Caco-2 (cell line): ENCODE measurements at regions not wholly inside any gene's neighbourhood (a gene's known extent, or its start where the extent isn't known, plus 50 kb on each side); places are given as distances from the start of the nearest gene placed in this dataset.

Source experiments
- BruUV-seq: library from RNA; stranded (reverse); fragments of 400-500 nt; replicated peaks from 2 replicates; lab custom pipeline; 2021; lab: Mats Ljungman, UMichigan
- CTCF ChIA-PET: fragments of 300-600 bp; sonication (Branson Sonifier 250); formaldehyde crosslinking; loops from one replicate; lab custom pipeline; 2022; ENCODE audit warnings: antibody characterized with exemption; lab: Charles Lee
- POLR2A ChIA-PET: fragments of 300-600 bp; sonication (Branson Sonifier 250); formaldehyde crosslinking; loops from one replicate; lab custom pipeline; 2022; ENCODE audit warnings: antibody characterized with exemption; lab: Charles Lee
- DNase-seq, 2 experiments: peaks; one replicate each; pipeline versions ENCODE4 v3.0.0 to v3.0.0-alpha.2; 2020 to 2022
- H3K27me3 ChIP-seq: replicated peaks from 2 replicates; pipeline ENCODE4 v1.6.0; 2011; ENCODE audit warnings: low read length; ENCODE audit not compliant: control insufficient read depth, insufficient read depth
- H3K36me3 ChIP-seq: 2 replicates; pipeline ENCODE4 v1.5.1; 2011; ENCODE audit warnings: low read length; ENCODE audit not compliant: control insufficient read depth, insufficient read depth
- H3K4me1 ChIP-seq: fragments of 250-450 bp; sonication (Bioruptor Pico); 2 replicates; pipeline ENCODE4 v1.5.1; 2020; ENCODE audit warnings: mild to moderate bottlenecking
- H3K4me3 ChIP-seq: 2 replicates; pipeline ENCODE4 v1.5.1; 2011; ENCODE audit warnings: low read depth, mild to moderate bottlenecking, control low read depth, low read length
- H3K9me3 ChIP-seq: fragments of 250-450 bp; sonication (Bioruptor Pico); 2 replicates; pipeline ENCODE4 v1.5.1; 2020; ENCODE audit warnings: mild to moderate bottlenecking, moderate library complexity
- H3K27ac Mint-ChIP-seq: one replicate; pipeline ENCODE4 v1.8.0; 2022; ENCODE audit warnings: mixed read lengths; ENCODE audit not compliant: unreplicated experiment
- H3K27me3 Mint-ChIP-seq: one replicate; pipeline ENCODE4 v1.8.0; 2022; ENCODE audit warnings: mixed read lengths; ENCODE audit not compliant: insufficient read depth, unreplicated experiment
- H3K36me3 Mint-ChIP-seq: one replicate; pipeline ENCODE4 v1.8.0; 2022; ENCODE audit warnings: mild to moderate bottlenecking, mixed read lengths; ENCODE audit not compliant: insufficient read depth, unreplicated experiment
- H3K4me1 Mint-ChIP-seq: one replicate; pipeline ENCODE4 v1.8.0; 2022; ENCODE audit warnings: low read depth, mixed read lengths; ENCODE audit not compliant: unreplicated experiment
- H3K4me3 Mint-ChIP-seq: one replicate; pipeline ENCODE4 v1.8.0; 2022; ENCODE audit warnings: mild to moderate bottlenecking, moderate library complexity, mixed read lengths; ENCODE audit not compliant: unreplicated experiment
- H3K9me3 Mint-ChIP-seq: one replicate; pipeline ENCODE4 v1.8.0; 2022; ENCODE audit warnings: mixed read lengths; ENCODE audit not compliant: unreplicated experiment
- intact Hi-C: fragments of 100-400 bp; cut with micrococcal nuclease; formaldehyde crosslinking; loops from one replicate; pipeline ENCODE4 v1.10.0; 2022; ENCODE audit not compliant: unreplicated experiment
- TF ChIP-seq, protein P1 (sequence below), 2 experiments: fragments of 200-600 bp in 1 of 2; IDR thresholded peaks; 1 replicate in 1 of 2; 2 replicates in 1 of 2; pipeline versions ENCODE4 v1.5.1 to v1.8.0; 2011 to 2022; ENCODE audit warnings: antibody characterized with exemption in 1 of 2, control low read depth in 1 of 2, inconsistent platforms in 1 of 2, low read depth in 1 of 2, low read length in 1 of 2, mild to moderate bottlenecking in 1 of 2, moderate library complexity in 1 of 2; ENCODE audit not compliant: insufficient read depth in 1 of 2, severe bottlenecking in 1 of 2, unreplicated experiment in 1 of 2

- H3K36me3 Mint-ChIP-seq, result no peaks in the 10 kb centered on the region
- no TSS peak for BruUV-seq
- CTCF ChIA-PET, result no interaction called here
- DNase-seq, result no peak
- no peaks in the 10 kb centered on the region for H3K9me3 Mint-ChIP-seq
- no peak overlapping the region for H3K4me3 Mint-ChIP-seq
- intact Hi-C loops, result no loop called here
- no peaks in the 10 kb centered on the region for H3K4me1 ChIP-seq
- no peaks in the 10 kb centered on the region for H3K36me3 ChIP-seq
- no peak overlapping the region for H3K27ac Mint-ChIP-seq
- POLR2A ChIA-PET, result no interaction called here
- no peaks in the 10 kb centered on the region for H3K9me3 ChIP-seq
- no peaks in the 10 kb centered on the region for H3K4me1 Mint-ChIP-seq
- H3K27me3 Mint-ChIP-seq, result peaks cover 27% of the 10 kb centered on the region
- TF ChIP-seq, protein P1, sequence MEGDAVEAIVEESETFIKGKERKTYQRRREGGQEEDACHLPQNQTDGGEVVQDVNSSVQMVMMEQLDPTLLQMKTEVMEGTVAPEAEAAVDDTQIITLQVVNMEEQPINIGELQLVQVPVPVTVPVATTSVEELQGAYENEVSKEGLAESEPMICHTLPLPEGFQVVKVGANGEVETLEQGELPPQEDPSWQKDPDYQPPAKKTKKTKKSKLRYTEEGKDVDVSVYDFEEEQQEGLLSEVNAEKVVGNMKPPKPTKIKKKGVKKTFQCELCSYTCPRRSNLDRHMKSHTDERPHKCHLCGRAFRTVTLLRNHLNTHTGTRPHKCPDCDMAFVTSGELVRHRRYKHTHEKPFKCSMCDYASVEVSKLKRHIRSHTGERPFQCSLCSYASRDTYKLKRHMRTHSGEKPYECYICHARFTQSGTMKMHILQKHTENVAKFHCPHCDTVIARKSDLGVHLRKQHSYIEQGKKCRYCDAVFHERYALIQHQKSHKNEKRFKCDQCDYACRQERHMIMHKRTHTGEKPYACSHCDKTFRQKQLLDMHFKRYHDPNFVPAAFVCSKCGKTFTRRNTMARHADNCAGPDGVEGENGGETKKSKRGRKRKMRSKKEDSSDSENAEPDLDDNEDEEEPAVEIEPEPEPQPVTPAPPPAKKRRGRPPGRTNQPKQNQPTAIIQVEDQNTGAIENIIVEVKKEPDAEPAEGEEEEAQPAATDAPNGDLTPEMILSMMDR (IDR thresholded peaks at IDR 0.05; ENCODE audit: insufficient read depth in 1 of 2, low read depth in 1 of 2, low read length in 1 of 2, severe bottlenecking in 1 of 2, unreplicated experiment in 1 of 2), result no peak
- H3K4me3 ChIP-seq, result no peak overlapping the region
- H3K27me3 ChIP-seq, result no peaks in the 10 kb centered on the region
Observed at GRCh38 chr5:168019143-168019542, 272.3 kb upstream of the WWC1 start.

DNA sequence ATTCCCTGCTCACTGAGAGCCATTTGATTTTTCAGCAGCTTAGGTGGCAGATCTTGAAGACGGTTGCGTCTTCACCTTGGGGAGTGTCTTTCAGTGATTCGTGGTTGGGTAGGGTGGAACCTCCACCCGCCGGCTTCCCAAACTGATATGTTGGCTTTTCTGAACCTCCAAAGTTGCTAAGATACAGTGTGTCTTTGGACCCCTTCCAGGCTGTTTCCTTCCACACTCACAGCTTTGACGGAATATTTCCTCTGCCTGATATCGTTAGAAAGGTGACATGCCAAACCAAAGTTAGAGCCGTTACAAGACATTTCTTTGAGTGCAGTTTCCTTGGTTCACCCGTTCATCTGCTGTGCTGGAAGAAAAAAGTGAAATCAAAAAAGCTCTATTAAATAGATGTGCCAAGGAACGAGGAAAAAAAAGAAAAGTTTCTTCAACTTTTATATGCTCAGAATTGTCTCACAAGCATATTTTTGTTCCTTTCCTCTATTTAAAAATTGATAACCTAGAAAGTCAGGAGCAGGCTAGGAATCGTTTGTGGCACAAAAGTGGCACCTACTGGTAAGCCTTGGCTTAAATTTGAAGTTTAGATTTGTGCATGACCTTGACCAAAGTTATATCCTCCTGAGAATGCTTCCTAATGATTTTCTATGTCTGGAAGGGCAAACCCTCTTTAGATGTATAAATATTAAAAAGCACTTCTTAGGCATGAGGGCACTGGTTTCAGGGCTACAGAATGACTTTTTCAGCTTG, 270.7 kb upstream of the WWC1 start:
- DNase-seq, result no peak
- CTCF ChIA-PET, result no interaction called here
- Histone ChIP-seq H3K9me3 (no peaks in the 10 kb centered on the region), H3K36me3 (no peaks in the 10 kb centered on the region), H3K4me3 (no peak overlapping the region), H3K4me1 (no peaks in the 10 kb centered on the region), H3K27me3 (no peaks in the 10 kb centered on the region)
- Mint-ChIP-seq H3K9me3 (no peaks in the 10 kb centered on the region), H3K4me1 (no peaks in the 10 kb centered on the region), H3K36me3 (no peaks in the 10 kb centered on the region), H3K27me3 (peaks cover 31% of the 10 kb centered on the region), H3K27ac (no peak overlapping the region), H3K4me3 (no peak overlapping the region)
- BruUV-seq, result no TSS peak
- intact Hi-C loops, result loop anchor here (1.0 kb wide), 1 partner anchor 297 kb away; no protein-coding TSS in a partner anchor
- TF ChIP-seq, protein P1 (IDR thresholded peaks at IDR 0.05; ENCODE audit: insufficient read depth in 1 of 2, low read depth in 1 of 2, low read length in 1 of 2, severe bottlenecking in 1 of 2, unreplicated experiment in 1 of 2), result peak in 1 of 2 experiments; percentile 6
- POLR2A ChIA-PET, result no interaction called here

DNA sequence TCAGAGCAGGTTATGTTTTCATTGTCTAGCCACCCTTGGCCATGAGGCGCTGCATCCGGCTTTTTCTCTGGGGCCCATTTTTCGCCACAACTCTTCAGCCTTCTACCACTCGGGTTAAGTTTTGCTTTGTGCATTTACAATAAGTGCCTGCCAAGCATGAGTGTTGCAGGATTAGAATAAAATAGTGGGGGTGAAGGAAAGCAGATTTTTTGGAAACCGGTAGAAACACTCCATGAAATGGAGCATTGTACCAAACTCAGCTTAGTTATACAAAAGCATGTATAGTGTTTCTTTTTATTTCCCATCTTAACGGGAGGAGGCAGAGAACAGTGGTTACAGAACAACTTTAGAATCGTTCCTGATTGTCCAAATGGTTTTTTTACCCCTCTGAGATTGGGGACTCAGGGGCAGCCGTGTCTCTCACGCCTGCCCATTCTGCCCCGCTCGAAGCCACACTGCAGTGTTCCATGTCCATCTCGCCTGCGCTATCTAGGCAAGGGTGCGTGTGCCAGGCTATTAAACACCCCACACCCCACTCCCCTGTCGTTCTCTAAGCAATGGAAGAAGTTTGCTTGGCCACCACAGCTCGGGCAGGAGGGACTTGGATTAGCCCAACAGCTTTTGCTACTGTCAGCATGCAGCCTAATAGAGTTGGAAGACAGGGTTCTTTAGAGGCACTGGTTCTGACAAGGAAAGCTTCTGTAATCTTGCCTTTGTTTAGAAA, 268.8 kb upstream of the WWC1 start:
- Mint-ChIP-seq H3K27ac (no peak overlapping the region), H3K36me3 (no peaks in the 10 kb centered on the region), H3K4me3 (no peak overlapping the region), H3K9me3 (no peaks in the 10 kb centered on the region), H3K27me3 (peaks cover 32% of the 10 kb centered on the region), H3K4me1 (no peaks in the 10 kb centered on the region)
- DNase-seq, result no peak
- CTCF ChIA-PET, result no interaction called here
- H3K36me3 ChIP-seq, result no peaks in the 10 kb centered on the region
- TF ChIP-seq, protein P1 (IDR thresholded peaks at IDR 0.05; ENCODE audit: insufficient read depth in 1 of 2, low read depth in 1 of 2, low read length in 1 of 2, severe bottlenecking in 1 of 2, unreplicated experiment in 1 of 2), result no peak
- no peaks in the 10 kb centered on the region for H3K9me3 ChIP-seq
- intact Hi-C loops, result no loop called here
- POLR2A ChIA-PET, result no interaction called here
- no peak overlapping the region for H3K4me3 ChIP-seq
- H3K27me3 ChIP-seq, result no peaks in the 10 kb centered on the region
- no peaks in the 10 kb centered on the region for H3K4me1 ChIP-seq
- BruUV-seq, result no TSS peak
